ENCODE measurements at regions not wholly inside any gene's neighbourhood (a gene's known extent, or its start where the extent isn't known, plus 50 kb on each side); places are given as distances from the start of the nearest gene placed in this dataset.
"Not testable (repeated sequence)": the region's sequence is repeated elsewhere in the genome, so short reads cannot be mapped to it uniquely, and the experiment has no call there.

DNA sequence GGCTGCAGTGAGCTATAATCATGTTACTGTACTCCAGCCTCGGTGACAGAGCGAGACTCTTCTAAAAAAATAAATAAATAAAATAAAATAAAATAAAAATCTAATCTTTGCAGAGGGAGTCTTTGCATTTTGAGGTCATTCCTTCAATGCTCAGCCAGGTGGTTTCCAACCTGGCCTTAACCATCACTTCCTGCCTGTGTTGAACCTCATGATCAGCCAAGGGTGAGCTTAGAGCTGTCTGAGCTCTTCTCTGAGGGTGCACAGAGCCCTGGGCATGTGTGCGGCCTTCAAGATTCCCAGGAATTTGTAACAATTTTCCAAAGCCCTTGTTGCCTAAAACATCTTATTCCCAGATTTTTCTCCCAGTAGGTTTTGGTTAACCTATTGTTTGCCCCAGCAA is 94.3 kb downstream of the KCNJ12 start:
- DNase-seq, result not testable (repeated sequence)

DNA sequence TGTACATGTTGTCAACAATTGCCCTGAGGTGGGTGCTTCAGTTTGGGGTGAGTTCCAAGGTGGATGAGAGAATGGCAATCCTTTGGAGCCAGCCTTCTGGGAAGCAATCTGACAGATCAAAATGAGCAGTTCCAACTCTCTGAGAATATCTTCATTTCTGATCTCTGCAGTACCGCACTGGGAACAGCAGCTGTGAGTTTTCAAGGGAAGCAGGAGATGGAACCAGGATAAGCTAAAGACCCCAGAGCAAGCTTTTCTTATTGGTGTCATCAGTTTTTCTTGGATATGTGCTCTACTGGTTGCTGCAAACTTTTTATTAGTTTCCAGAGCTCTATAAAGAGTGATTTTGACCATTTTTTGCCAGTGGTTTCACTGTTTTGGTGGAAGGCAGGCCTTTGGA is 94.7 kb downstream of the KCNJ12 start:
- DNase-seq, result no peak

DNA sequence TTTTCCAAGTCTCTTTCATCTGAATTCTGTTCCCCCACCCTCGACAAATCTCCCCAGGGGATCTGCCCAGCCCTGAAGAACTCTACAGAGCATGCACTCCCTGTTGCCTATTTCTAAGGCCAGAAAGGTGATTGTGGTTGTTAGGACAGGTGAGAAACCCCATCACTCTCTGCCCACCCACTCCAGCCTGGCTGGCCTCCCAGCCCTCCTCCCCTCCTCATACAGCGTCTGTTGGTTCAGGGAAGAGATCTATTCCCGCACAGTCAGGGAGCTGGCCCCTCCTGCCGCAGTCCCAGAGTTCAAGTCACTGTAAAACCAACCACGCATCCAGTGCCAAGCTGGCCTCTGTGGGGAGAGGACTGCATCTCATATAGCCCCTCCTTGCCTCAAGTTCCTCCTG is 98.7 kb downstream of the KCNJ12 start:
- no peak for DNase-seq

DNA sequence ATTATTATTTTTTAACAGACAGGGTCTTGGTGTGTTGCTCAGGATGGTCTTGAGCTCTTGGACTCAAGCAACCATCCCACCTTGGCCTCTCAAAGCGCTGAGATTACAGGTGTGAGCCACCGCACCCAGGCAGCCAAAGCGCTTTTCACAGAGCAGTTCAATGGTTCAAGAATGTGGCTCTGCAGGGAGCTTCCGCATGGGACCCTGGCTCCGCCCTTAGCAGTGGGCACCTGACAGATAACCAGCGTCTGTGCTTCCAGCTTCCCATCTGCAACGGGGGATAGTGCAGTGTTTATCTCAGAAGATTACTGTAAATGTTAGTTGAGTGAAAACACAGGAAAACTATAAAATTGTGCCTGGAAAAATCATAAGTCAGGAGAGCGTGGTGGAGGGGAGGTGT is 99.4 kb downstream of the KCNJ12 start:
- DNase-seq, result no peak

DNA sequence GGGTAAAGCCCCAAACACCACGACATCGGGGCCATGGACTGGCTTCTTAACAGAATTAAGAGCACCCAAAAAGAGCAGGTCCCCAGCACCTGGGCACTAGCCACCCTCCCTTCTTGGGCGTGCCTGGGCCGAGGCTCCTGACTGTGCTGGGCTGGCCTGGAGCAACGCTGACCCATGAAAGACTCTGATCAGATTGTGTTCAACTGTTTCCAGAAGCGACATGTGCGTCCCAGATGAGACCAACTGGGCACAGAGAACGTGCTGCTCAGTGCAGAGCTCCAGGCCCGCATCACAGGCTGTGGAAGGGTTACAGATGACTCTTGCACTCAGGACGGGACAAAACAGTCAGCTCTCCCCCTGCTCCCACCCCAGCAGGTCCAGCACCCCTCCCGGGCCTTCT is 100.7 kb downstream of the KCNJ12 start:
- DNase-seq, result no peak

DNA sequence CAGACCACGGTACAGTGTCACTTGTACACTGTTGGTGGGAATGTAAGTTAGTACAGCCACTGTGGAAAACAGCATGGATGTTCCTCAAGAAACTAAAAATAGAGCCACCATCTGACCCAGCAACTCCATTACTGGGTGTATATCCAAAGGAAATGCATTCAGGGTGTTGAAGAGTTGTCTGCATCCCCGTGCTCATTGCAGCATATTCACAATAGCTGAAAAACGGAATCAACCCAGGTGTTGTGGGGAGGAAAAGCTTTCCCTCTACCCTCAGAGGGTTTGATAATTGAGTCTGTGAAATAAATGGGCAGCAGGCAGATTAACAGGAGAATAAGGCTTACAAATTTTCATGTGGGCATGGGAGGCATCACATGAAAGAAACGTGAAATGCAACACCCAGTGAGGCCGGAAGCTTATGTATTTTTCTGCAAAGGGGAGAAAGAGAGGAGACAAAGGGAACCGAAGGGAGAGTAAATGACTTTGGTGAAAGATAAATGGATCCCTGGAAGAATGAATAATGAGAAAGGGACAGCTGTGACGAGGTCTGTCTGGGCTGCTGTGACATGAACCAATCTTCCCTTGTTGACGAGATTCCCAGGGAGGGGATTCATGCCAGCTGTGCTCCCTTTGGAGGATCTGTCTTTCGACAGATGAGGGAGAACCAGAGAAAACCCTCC is 106.2 kb downstream of the KCNJ12 start:
- DNase-seq, result no peak

DNA sequence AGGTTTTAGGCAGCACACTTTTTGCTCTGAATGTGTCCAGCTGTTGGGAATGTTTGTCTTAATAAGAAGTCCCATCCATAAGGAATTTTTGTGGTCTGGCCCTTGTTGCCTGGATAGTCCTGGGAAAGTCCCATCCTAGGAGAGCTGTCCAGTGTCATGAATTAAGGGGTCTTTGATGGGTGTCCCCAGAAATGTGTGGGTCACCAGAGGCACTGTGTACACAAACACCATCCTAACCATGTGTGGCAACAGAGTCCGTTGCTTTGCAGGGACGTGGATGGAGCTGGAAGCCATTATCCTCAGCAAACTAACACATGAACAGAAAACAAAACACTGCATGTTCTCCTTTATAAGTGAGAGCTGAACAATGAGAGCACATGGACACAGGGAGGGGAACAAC is 111.9 kb downstream of the KCNJ12 start:
- DNase-seq, result not testable (repeated sequence)

DNA sequence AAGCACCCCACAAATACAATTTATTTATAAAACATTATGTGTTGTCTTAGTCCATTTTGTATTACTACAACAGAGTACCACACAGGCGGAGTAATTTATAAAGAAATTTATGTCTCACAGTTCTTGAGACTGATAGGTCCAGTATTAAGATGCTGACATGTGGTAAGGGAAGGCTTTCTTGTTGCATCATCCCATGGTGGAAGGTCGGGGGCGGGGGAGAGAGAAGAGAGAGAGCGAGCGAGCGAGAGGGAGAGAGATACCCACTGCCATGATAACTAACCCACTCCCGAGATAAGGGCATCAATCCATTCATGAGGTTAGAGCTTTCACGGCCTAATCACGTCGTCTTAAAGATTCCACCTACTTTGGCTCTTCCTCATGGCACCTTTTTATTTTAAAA is 117.8 kb downstream of the KCNJ12 start:
- DNase-seq, result no peak

DNA sequence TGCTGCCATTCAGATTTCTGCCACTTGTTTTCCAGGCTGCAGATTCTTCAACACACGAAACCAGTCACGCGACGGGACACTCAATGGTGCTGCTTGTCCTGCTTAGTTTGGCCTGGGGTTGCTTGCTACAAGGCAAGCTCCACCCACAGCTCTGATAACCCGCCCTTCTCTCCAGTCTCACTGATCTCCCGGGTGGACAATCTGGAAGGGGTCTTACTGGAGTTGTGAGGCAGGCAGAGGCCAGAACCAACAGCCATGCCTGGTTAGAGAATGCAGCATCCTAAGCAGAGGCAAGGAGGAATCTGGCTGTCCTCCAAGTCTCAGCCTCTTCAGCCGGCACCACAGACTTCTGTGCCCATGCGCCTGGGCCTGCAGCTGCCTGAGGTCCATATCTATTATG is 119.1 kb downstream of the KCNJ12 start:
- DNase-seq, result no peak

DNA sequence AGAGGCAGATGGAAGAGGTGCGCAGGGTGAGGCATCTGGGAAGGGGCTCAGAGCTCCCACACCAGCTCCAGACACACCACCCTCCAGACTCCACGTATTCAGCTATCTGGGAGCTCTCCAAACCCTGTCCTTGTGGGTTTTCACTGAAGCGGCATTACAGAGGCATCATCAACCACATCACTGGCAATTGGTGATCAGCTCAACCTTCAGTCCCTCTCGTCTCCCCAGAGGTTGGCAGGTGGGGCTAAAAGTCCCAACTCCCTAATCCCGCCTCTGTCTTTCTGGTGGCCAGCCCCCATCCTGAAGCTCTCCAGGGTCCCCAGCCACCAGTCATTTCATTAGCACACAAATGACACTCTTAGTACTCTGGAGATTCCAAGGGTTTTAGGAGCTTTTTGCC is 123.9 kb downstream of the KCNJ12 start:
- DNase-seq, result no peak

DNA sequence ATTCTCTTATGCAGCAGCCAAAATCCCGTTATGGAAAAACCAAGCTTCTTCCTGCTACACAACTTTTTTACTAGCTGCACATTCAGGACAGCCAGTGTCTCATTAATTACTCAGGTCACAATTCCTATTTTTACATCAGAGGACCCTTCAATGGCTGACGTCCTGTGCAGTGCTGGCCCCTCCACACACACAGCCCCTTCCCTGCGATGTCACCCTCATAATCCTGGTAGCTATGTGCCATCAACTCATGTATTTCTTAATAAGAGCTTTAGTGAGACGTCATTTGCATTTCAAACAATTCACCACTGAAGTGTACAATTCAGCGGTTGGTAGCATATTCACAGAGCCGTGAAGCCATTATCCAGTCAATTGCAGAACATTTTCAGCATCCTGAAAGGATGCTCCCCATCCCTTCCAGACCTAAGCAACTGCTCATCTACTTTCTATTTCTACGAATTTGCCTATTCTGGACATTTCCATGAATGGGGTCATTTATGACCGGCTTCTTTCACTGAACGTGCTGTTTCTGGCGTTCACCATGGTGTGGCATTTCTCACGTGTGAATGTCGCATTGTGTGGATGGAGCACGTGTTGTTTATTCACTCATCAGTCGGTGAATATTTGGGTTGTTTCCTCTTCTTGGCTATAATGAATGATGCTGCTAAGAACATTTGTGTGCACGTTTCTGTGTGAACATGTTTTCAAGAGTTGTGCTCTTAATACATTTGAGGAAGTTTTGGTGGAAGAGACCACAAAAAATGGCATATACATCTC is 126.0 kb downstream of the KCNJ12 start:
- not testable (repeated sequence) for DNase-seq

DNA sequence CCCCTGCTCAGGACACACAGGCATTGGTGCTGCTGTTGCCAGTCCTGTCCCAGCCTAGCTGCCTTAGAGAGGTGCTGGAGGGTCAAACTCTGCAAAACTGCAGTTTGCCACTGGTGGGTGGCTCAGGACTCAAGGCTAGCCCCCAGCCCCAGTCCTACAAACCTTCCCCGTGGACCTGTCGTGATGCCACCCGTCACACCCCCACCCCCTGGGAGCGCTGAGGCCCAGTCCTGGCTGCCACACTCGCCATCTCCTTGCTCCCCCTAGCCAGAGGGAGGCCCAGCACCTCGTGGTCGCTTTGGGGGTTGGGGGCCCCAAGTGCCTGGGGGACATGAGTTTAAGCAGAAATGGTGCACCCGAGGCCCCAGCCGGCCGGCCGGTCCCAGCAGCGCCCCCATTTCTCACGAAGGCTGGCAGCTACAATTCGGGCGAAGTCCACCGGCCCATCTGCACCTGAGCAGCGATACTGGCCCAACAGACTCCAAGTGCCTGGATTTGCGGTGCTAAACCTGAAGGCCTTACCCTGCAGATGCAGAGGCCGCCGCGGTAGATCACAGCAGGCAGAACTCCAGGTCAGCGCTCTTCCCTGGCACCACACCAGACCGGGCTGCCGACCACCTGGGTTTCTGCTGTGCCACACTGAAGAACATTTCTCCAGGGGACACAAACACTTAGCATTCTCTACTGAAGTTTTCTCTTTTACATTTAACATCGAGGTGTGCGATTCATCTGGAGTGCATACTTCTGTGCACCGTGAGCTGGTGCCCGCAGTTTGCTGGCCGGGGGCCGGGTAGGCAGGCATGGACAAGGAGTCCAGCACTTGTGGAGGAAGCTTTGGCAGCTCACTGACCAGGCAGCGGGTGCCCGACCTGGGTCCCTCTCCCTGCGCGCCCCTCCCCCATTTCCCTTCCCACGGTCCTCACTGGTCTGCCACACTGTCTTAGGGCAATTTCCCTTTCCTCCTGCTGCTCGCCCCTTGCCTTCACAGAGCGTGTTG is 130.0 kb downstream of the KCNJ12 start:
- DNase-seq, result no peak

DNA sequence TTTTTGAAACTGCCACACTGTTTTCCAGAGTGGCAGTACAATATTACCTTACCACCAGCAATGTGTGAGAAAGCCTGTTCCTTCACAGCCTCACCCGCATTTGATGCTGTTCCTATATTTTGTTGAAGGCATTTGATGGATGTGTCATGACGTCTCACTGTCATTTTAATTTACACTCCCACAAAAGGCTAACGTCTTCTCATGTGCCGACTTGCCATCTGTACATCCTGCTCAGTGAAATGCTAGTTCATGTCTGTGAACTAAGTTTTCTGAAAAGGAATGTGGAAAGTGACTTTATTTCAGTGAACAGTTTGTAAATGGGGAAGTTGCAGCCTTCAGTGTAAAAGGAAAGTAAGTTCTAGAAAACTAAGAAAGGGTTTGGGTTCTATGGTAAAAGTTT is 131.6 kb downstream of the KCNJ12 start:
- peak; percentile 56 for DNase-seq

DNA sequence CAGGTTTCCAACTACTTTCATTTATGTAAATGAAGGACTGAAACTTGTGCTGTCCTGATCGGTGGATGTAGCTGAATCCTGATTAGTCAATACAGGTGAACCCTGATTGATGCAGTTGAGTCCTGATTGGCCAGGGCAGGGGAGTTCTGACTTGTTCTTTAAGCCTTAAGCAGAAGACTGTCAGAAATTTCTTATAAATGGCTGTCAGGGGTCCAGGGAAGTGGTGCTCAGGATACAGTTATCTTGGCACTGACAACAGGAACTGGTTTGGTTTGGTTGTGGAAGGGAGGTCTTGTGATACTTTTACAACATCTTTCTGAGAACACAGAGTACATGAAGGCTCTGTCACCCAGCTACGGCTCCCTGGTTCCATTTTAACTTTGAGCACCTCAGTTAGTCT is 132.1 kb downstream of the KCNJ12 start:
- peak; percentile 21 for DNase-seq

DNA sequence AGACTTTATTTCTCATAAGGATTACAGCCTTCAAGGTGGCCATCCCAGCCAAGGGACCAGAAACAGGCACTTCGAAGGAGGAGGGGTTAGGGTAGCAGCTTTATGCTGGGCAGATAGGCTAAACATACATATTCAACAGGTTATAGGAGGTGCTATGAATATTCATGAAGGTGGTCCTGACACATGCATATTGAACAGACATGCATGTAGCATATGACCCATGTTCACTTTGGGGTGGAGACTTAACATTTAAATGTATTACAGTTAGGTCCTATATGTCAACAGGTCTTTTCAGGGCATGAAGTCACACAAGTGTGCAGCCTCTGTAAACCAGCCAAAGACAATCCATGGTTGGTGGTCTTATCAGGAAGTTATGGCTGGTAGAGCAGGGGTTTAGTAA is 133.2 kb downstream of the KCNJ12 start:
- not testable (repeated sequence) for DNase-seq

DNA sequence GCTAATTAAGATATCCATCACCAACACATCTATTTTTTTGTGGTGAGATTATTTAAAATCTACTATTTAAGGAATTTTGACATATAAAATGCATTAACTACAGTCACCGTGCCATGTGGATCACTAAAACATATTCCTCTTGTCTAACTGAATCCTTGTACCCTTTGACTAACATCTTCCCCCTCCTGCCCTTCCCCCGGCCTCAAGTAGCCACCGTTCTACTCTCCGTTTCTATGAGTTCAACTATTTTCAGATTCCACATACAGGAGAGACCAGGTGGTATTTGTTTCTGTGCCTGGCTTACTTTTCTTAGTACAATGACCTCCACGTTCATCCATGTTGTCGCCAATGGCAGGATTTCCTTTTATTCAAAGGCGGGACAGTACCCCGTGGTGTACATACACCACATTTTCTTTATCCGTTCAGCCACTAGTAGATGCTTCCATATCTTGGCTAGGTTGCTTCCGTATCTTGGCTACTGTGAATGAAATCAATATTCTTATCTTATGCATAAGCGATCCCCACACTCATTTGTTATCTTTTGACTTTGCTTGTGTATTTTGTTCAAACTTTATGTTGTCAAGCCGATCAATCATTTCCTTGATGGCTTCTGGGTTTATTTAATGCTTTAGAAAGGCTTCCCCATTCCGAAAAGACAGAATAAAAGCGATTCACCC is 134.7 kb downstream of the KCNJ12 start:
- no peak for DNase-seq

DNA sequence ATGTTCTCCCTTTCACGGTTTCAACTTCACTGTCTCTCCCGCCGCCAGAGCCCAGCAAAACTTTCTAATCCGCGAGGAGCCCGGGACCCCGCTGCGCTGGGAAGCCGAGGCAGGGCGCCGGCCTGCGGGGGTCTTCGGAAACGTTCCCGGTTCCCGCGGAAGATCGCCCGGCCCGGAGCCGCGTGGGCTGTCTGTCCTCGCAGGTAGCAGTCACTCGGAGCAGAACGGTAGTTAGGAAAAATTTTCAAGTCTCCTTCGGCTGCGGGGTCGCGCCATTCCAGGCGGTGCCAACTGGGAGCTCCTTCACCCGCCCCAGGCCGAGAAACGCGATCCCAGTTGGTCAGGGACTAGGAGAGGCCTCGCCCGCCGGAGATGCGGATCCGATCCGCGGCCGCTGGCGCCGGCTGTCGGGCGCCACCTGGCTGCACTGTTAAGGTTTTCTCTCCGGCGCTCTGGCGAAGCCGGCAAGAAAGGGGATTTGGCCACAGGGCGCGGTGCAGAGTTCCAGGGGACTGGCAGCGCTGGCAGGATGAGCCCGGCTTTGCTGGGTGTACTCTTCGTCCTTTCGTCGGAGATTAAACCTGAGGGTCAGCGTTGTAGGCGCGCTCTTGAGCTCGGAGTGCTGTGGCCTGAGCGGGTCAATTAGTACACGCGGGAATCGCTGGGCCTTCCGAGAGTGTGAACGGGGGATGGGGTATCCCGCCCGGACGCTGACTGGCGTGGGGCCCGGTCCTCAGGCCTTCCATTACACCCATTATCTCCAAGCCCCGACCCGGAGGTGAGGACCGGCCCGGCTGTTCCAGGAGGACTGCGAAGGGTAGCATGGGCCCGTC is 135.4 kb downstream of the KCNJ12 start:
- DNase-seq, result peak; percentile 67

DNA sequence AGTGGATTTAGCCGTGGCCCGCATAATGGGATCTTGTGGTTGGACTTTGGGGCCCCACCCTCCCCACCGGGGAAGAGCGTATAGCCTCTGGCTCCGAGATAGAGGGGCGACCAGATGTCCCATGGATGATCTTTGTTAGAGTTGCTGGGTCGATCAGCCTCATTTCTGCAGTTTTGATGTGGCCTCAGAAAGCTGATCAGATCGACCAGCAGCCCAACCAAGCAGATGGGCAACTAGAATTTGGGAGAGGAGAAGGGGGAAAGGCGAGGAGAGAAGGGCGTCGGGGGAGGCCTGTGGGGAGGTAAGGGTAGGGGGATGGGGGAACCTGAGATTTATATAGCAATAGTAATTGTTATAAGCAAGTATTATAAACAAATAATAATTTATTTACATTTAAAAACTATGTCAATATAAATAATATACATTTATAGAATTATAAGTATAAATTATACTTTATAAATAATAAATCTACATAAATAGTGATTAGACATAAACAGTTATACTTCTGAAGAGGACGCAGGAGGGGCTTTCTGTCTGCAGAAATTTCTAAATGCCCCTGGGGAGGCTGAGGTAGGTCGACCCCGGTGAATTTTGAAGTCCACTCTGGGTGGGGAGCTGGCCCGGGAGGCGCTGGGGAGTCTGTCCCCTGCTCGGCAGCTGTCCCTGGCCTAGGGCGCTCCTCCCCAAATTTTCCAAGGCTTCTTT is 136.3 kb downstream of the KCNJ12 start:
- no peak for DNase-seq

DNA sequence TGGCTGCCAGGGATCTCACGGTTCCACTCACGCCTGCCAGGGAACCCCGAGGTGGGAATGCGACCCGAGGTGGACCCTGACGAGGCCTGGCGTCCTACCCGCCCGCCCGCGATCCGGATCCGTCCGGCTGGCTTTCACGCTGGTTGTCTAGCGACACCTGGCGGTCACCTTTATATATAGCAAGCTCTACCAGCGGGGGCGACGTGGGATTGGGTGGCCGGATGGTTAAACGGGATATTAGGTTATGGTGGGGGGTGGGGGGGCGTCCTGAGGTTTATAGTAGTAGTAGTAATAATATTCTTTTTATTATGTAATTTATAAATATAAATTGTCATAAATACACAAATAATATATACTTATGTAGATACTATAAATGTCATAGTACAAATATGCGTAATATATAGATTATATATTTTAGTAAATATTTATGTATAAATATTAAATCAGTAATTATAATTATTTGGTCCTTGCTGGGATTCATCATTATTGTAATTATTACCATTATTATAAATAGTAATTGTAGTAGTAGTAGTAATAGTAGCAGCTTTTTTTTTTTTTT is 136.9 kb downstream of the KCNJ12 start:
- DNase-seq, result peak; percentile 54

DNA sequence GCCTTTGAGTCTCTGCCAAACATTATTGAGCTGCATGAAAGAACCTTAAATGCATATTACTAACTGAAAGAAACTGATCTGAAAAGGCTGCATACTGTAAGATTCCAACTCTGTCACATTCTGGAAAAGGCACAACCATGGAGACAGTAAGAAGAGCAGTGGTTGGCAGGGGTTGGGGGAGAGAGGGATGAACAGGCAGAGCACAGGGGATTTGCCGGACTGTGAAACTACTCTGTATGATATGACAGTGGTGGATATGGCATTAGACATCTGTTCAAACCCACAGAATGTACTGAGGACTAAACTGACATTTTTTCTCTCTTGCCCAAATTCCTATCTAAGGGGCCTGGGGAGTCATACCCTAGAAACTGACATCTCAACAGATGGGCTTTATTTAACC is 138.4 kb downstream of the KCNJ12 start:
- not testable (repeated sequence) for DNase-seq
